H9 (cell line): ENCODE measurements at regions not wholly inside any gene's neighbourhood (a gene's known extent, or its start where the extent isn't known, plus 50 kb on each side); places are given as distances from the start of the nearest gene placed in this dataset.

Source experiments
- DNase-seq: peaks from one replicate; pipeline ENCODE4 v3.0.0-alpha.2; 2017
- H2AFZ ChIP-seq: one replicate; pipeline ENCODE4 v1.6.1; 2013; ENCODE audit warnings: mild to moderate bottlenecking, low read length, control low read depth, moderate library complexity
- H2AK5ac ChIP-seq: 2 replicates; pipeline ENCODE4 v1.6.1; 2013; ENCODE audit warnings: low read length, control low read depth, mixed read lengths; ENCODE audit not compliant: insufficient read length
- H2BK120ac ChIP-seq: one replicate; pipeline ENCODE4 v1.6.1; 2013; ENCODE audit warnings: low read depth, mild to moderate bottlenecking, low read length, control low read depth, inconsistent platforms; ENCODE audit not compliant: poor library complexity, severe bottlenecking
- H2BK12ac ChIP-seq: 2 replicates; pipeline ENCODE4 v1.6.1; 2013; ENCODE audit warnings: low read length, control low read depth, mixed read lengths, low read depth; ENCODE audit not compliant: insufficient read length
- H2BK15ac ChIP-seq: 2 replicates; pipeline ENCODE4 v1.6.1; 2013; ENCODE audit warnings: low read depth, low read length, control low read depth
- H2BK20ac ChIP-seq: one replicate; pipeline ENCODE4 v1.6.1; 2013; ENCODE audit warnings: low read depth, mild to moderate bottlenecking, low read length, control low read depth, inconsistent platforms; ENCODE audit not compliant: poor library complexity, severe bottlenecking
- H2BK5ac ChIP-seq: 2 replicates; pipeline ENCODE4 v1.6.1; 2013; ENCODE audit warnings: low read length, control low read depth, mixed read lengths; ENCODE audit not compliant: insufficient read length
- H3K14ac ChIP-seq: 2 replicates; pipeline ENCODE4 v1.6.1; 2013; ENCODE audit warnings: low read length, control low read depth; ENCODE audit not compliant: insufficient read depth
- H3K18ac ChIP-seq: 2 replicates; pipeline ENCODE4 v1.6.1; 2013; ENCODE audit warnings: low read depth, mild to moderate bottlenecking, mixed read lengths, low read length, control low read depth; ENCODE audit not compliant: insufficient read length
- H3K23ac ChIP-seq: 2 replicates; pipeline ENCODE4 v1.6.1; 2013; ENCODE audit warnings: low read length, control low read depth, mixed read lengths, low read depth; ENCODE audit not compliant: insufficient read length
- H3K23me2 ChIP-seq: 2 replicates; pipeline ENCODE4 v1.6.1; 2013; ENCODE audit warnings: low read depth, mild to moderate bottlenecking, mixed read lengths, low read length, control low read depth; ENCODE audit not compliant: insufficient read length, poor library complexity, severe bottlenecking
- H3K27ac ChIP-seq: 2 replicates; pipeline ENCODE4 v1.5.1; 2013; ENCODE audit warnings: low read length, control low read depth, mixed read lengths, low read depth; ENCODE audit not compliant: insufficient read length
- H3K27me3 ChIP-seq: 2 replicates; pipeline ENCODE4 v1.6.1; 2013; ENCODE audit warnings: low read length, control low read depth, inconsistent platforms; ENCODE audit not compliant: insufficient read depth
- H3K4ac ChIP-seq: 2 replicates; pipeline ENCODE4 v1.6.1; 2013; ENCODE audit warnings: low read depth, mild to moderate bottlenecking, control low read depth, inconsistent platforms, low read length, moderate library complexity
- H3K4me1 ChIP-seq: 2 replicates; pipeline ENCODE4 v1.6.1; 2013; ENCODE audit warnings: low read length, control low read depth, inconsistent platforms; ENCODE audit not compliant: insufficient read depth
- H3K4me2 ChIP-seq: 2 replicates; pipeline ENCODE4 v1.6.1; 2013; ENCODE audit warnings: low read length, control low read depth, mixed read lengths; ENCODE audit not compliant: insufficient read length, insufficient read depth
- H3K56ac ChIP-seq: 2 replicates; pipeline ENCODE4 v1.6.1; 2013; ENCODE audit warnings: low read depth, mild to moderate bottlenecking, mixed read lengths, low read length, control low read depth; ENCODE audit not compliant: insufficient read length
- H3K79me1 ChIP-seq: 2 replicates; pipeline ENCODE4 v1.6.1; 2013; ENCODE audit warnings: low read depth, mild to moderate bottlenecking, moderate library complexity, low read length, control low read depth, inconsistent platforms; ENCODE audit not compliant: insufficient read depth, poor library complexity, severe bottlenecking
- H3K79me2 ChIP-seq: 2 replicates; pipeline ENCODE4 v1.6.1; 2013; ENCODE audit warnings: low read length, control low read depth, inconsistent platforms; ENCODE audit not compliant: insufficient read depth
- H3K9ac ChIP-seq: 2 replicates; pipeline ENCODE4 v1.6.1; 2013; ENCODE audit warnings: low read length, control low read depth, mixed read lengths; ENCODE audit not compliant: insufficient read length; ENCODE audit errors: extremely low read depth
- H3K9me3 ChIP-seq: one replicate; pipeline ENCODE4 v1.6.1; 2013; ENCODE audit warnings: low read depth, low read length, inconsistent platforms; ENCODE audit not compliant: control insufficient read depth
- H3T11ph ChIP-seq: one replicate; pipeline ENCODE4 v1.6.1; 2013; ENCODE audit warnings: mild to moderate bottlenecking, low read length, control low read depth, inconsistent platforms
- H4K20me1 ChIP-seq: one replicate; pipeline ENCODE4 v1.6.1; 2013; ENCODE audit not compliant: control insufficient read depth, insufficient read length, insufficient read depth
- H4K5ac ChIP-seq: 2 replicates; pipeline ENCODE4 v1.6.1; 2013; ENCODE audit warnings: low read depth, mild to moderate bottlenecking, mixed read lengths, low read length, control low read depth; ENCODE audit not compliant: insufficient read length
- H4K8ac ChIP-seq: replicated peaks from 2 replicates; pipeline ENCODE4 v1.6.1; 2013; ENCODE audit warnings: low read length, control low read depth, mixed read lengths, low read depth; ENCODE audit not compliant: insufficient read length
- H4K91ac ChIP-seq: 2 replicates; pipeline ENCODE4 v1.6.1; 2013; ENCODE audit warnings: low read depth, mild to moderate bottlenecking, moderate library complexity, mixed read lengths, low read length, control low read depth; ENCODE audit not compliant: insufficient read length
- H3K27ac Mint-ChIP-seq, 3 experiments: 2 replicates in 2 of 3; 3 replicates in 1 of 3; pipeline ENCODE4 v1.8.0; 2020 to 2021; ENCODE audit warnings: mixed read lengths in 3 of 3, mild to moderate bottlenecking in 1 of 3, moderate library complexity in 1 of 3
- H3K27me3 Mint-ChIP-seq: 2 replicates; pipeline ENCODE4 v1.8.0; 2021; ENCODE audit warnings: low read depth, mild to moderate bottlenecking, moderate library complexity, mixed read lengths
- H3K36me3 Mint-ChIP-seq, 3 experiments: 2 replicates in 2 of 3; 3 replicates in 1 of 3; pipeline ENCODE4 v1.8.0; 2020 to 2021; ENCODE audit warnings: low read depth in 3 of 3, mixed read lengths in 3 of 3; ENCODE audit not compliant: insufficient read depth in 1 of 3
- H3K4me1 Mint-ChIP-seq, 2 experiments: 2 replicates each; pipeline ENCODE4 v1.8.0; 2020; ENCODE audit warnings: mixed read lengths in 2 of 2
- H3K4me3 Mint-ChIP-seq, 2 experiments: 2 replicates in 1 of 2; 3 replicates in 1 of 2; pipeline ENCODE4 v1.8.0; 2020 to 2021; ENCODE audit warnings: mild to moderate bottlenecking in 2 of 2, mixed read lengths in 2 of 2, moderate library complexity in 1 of 2
- H3K9me3 Mint-ChIP-seq, 2 experiments: 2 replicates in 1 of 2; 3 replicates in 1 of 2; pipeline ENCODE4 v1.8.0; 2020; ENCODE audit warnings: mild to moderate bottlenecking in 2 of 2, mixed read lengths in 2 of 2, moderate library complexity in 1 of 2
- CTCF ChIP-seq: fragments of 200-600 bp; sonication (generic); conservative IDR thresholded peaks from 3 replicates; pipeline ENCODE4 v1.8.0; 2021; ENCODE audit warnings: antibody characterized with exemption, mild to moderate bottlenecking
- WGBS: extraction: QIAGEN DNeasy Blood & Tissue Kit; methylation state at CpG from one replicate; pipeline ENCODE4 v1.1.7; 2013; ENCODE audit warnings: missing lambda C conversion rate, low lambda C conversion rate, mixed read lengths; ENCODE audit not compliant: insufficient read length; ENCODE audit errors: extremely low coverage; 5-methylcytosine and 5-hydroxymethylcytosine counted together

GRCh38 chr9:78775211-78775610 is 478.3 kb downstream of the PSAT1 start:
- WGBS: no CpG with 5 or more reads among the region's 11 CpGs
- Mint-ChIP-seq H3K36me3 (no peaks in the 10 kb centered on the region), H3K27ac (no peak overlapping the region)

More at GRCh38 chr9:78775211-78775610, 478.3 kb downstream of the PSAT1 start:
- H3K9ac ChIP-seq: no peak overlapping the region
- no peak overlapping the region for H4K5ac ChIP-seq
- no peak overlapping the region for H2AK5ac ChIP-seq
- H4K91ac ChIP-seq: no peak overlapping the region
- no peak overlapping the region for H4K8ac ChIP-seq
- Mint-ChIP-seq H3K4me1 (peaks cover 18 to 20% of the 10 kb centered on the region in 2 experiments), H3K4me3 (no peak overlapping the region), H3K9me3 (no peaks in the 10 kb centered on the region), H3K27me3 (no peaks in the 10 kb centered on the region)
- no peaks in the 10 kb centered on the region for H3K79me2 ChIP-seq
- no peak overlapping the region for H3K4ac ChIP-seq
- no peak for TF ChIP-seq CTCF
- H2AFZ ChIP-seq: no peak overlapping the region
- H2BK20ac ChIP-seq: no peak overlapping the region
- no peak overlapping the region for H2BK5ac ChIP-seq
- no peaks in the 10 kb centered on the region for H3K27me3 ChIP-seq
- DNase-seq: no peak
- no peak overlapping the region for H2BK120ac ChIP-seq
- no peaks in the 10 kb centered on the region for H3K23me2 ChIP-seq
- H3K79me1 ChIP-seq: no peaks in the 10 kb centered on the region
- H3K14ac ChIP-seq: no peak overlapping the region; the same call in 1 of the 2 replicates
- H3K27ac ChIP-seq: no peak overlapping the region
- no peaks in the 10 kb centered on the region for H3K9me3 ChIP-seq
- H3K4me1 ChIP-seq: peaks cover 8% of the 10 kb centered on the region
- H3T11ph ChIP-seq: no peak overlapping the region
- no peak overlapping the region for H3K18ac ChIP-seq
- no peak overlapping the region for H2BK15ac ChIP-seq
- H2BK12ac ChIP-seq: no peak overlapping the region
- no peak overlapping the region for H3K4me2 ChIP-seq
- no peaks in the 10 kb centered on the region for H4K20me1 ChIP-seq
- H3K23ac ChIP-seq: no peak overlapping the region
- H3K56ac ChIP-seq: no peak overlapping the region
